CD4-positive, alpha-beta T cell (primary cell): ENCODE measurements at regions not wholly inside any gene's neighbourhood (a gene's known extent, or its start where the extent isn't known, plus 50 kb on each side); places are given as distances from the start of the nearest gene placed in this dataset.

Experiments used
- ATAC-seq: fragments of 200-7000 bp; cut with Tn5 transposase; one replicate; pipeline ENCODE4 v1.10.0; 2022; ENCODE audit warnings: mild to moderate bottlenecking; ENCODE audit not compliant: poor library complexity
- CTCF ChIA-PET: fragments of 350-600 bp; sonication (Branson Sonifier 250); formaldehyde crosslinking; loops from one replicate; lab custom pipeline; 2021; ENCODE audit warnings: antibody characterized with exemption, inconsistent platforms; lab: Charles Lee
- POLR2A ChIA-PET: fragments of 350-600 bp; sonication (Branson Sonifier 250); formaldehyde crosslinking; loops from one replicate; lab custom pipeline; 2021; ENCODE audit warnings: antibody characterized with exemption, inconsistent platforms; lab: Charles Lee
- DNase-seq, 14 experiments: peaks; one replicate each; pipeline ENCODE4 v3.0.0-alpha.2; 2013 to 2020; ENCODE audit warnings: mixed read lengths in 2 of 14
- H3K27ac ChIP-seq, 2 donors: one replicate each; pipeline versions ENCODE4 v1.5.1 to v1.7.0; 2013; ENCODE audit warnings: low read length in 2 of 2, low read depth in 1 of 2, mild to moderate bottlenecking in 1 of 2
- H3K27me3 ChIP-seq, 2 experiments: 1 replicate in 1 of 2; 2 replicates in 1 of 2; pipeline versions ENCODE4 v1.6.1 to v1.7.0; 2013; ENCODE audit warnings: low read length in 2 of 2, control low read depth in 1 of 2, mild to moderate bottlenecking in 1 of 2, moderate library complexity in 1 of 2; ENCODE audit not compliant: insufficient read depth in 2 of 2, control insufficient read depth in 1 of 2
- H3K36me3 ChIP-seq: one replicate; pipeline ENCODE4 v1.6.1; 2013; ENCODE audit warnings: low read length, control low read depth; ENCODE audit not compliant: insufficient read depth
- H3K4me1 ChIP-seq: one replicate; pipeline ENCODE4 v1.6.1; 2013; ENCODE audit warnings: low read length, control low read depth; ENCODE audit not compliant: insufficient read depth
- H3K4me3 ChIP-seq: one replicate; pipeline ENCODE4 v1.5.1; 2013; ENCODE audit warnings: mild to moderate bottlenecking, low read length, moderate library complexity
- H3K9me3 ChIP-seq, 2 experiments: 1 replicate in 1 of 2; 2 replicates in 1 of 2; pipeline versions ENCODE4 v1.6.1 to v1.7.0; 2013; ENCODE audit warnings: low read length in 2 of 2, mild to moderate bottlenecking in 2 of 2, control low read depth in 1 of 2, moderate library complexity in 1 of 2; ENCODE audit not compliant: control insufficient read depth in 1 of 2, insufficient read depth in 1 of 2
- H3K27ac Mint-ChIP-seq: one replicate; pipeline ENCODE4 v1.8.0; 2020; ENCODE audit warnings: mixed read lengths
- H3K27me3 Mint-ChIP-seq: one replicate; pipeline ENCODE4 v1.8.0; 2021; ENCODE audit warnings: mixed read lengths
- H3K36me3 Mint-ChIP-seq: one replicate; pipeline ENCODE4 v1.8.0; 2021; ENCODE audit warnings: low read depth, mixed read lengths
- H3K4me1 Mint-ChIP-seq: one replicate; pipeline ENCODE4 v1.8.0; 2021; ENCODE audit warnings: low read depth, mixed read lengths
- H3K4me3 Mint-ChIP-seq: one replicate; pipeline ENCODE4 v1.8.0; 2020; ENCODE audit warnings: mild to moderate bottlenecking, mixed read lengths
- H3K9me3 Mint-ChIP-seq: one replicate; pipeline ENCODE4 v1.8.0; 2020; ENCODE audit warnings: mixed read lengths
- intact Hi-C, 2 experiments: fragments of 100-400 bp; cut with DNase I in 1 of 2; cut with micrococcal nuclease in 1 of 2; formaldehyde crosslinking; loops; one replicate each; pipeline versions ENCODE4 v1.15.1 to v1.9.0; 2023 to 2025; cut with DNase I, micrococcal nuclease
- TF ChIP-seq, protein P1 (sequence below): fragments of 200-600 bp; IDR thresholded peaks from one replicate; pipeline ENCODE4 v1.8.0; 2022; ENCODE audit warnings: antibody characterized with exemption, mild to moderate bottlenecking

DNA sequence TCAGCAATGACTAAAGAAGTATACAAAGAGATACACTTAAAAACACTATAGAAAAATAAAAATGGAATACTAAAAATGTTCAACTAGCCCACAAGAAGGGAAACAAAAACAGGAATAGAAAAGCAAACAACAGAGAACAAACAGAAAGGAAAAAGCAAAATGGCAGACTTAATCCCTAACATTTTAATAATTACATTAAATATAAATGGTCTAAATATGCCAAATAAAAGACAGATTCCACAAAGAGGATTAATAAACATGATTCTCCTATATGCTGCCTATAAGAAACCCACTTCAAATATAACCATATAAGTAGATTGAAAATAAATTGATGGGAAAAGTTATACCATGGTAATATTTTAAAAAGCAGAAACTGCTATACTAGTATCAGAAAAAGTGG lies 83.5 kb upstream of the GPR45 start:
- H3K4me1 ChIP-seq: no peaks in the 10 kb centered on the region
- intact Hi-C loops: no loop called here
- no peak overlapping the region for H3K27ac ChIP-seq
- Mint-ChIP-seq H3K4me3 (no peak overlapping the region), H3K27ac (no peak overlapping the region), H3K36me3 (no peaks in the 10 kb centered on the region), H3K4me1 (no peaks in the 10 kb centered on the region), H3K9me3 (peaks cover 2% of the 10 kb centered on the region), H3K27me3 (peaks cover 30% of the 10 kb centered on the region)
- peaks cover 5% of the 10 kb centered on the region in 2 experiments for H3K9me3 ChIP-seq
- ATAC-seq (no peak), DNase-seq (no peak)
- ChIA-PET CTCF (no interaction called here), POLR2A (no interaction called here)
- peaks cover 5 to 7% of the 10 kb centered on the region in 2 experiments for H3K27me3 ChIP-seq
- H3K36me3 ChIP-seq: no peaks in the 10 kb centered on the region
- TF ChIP-seq, protein P1, sequence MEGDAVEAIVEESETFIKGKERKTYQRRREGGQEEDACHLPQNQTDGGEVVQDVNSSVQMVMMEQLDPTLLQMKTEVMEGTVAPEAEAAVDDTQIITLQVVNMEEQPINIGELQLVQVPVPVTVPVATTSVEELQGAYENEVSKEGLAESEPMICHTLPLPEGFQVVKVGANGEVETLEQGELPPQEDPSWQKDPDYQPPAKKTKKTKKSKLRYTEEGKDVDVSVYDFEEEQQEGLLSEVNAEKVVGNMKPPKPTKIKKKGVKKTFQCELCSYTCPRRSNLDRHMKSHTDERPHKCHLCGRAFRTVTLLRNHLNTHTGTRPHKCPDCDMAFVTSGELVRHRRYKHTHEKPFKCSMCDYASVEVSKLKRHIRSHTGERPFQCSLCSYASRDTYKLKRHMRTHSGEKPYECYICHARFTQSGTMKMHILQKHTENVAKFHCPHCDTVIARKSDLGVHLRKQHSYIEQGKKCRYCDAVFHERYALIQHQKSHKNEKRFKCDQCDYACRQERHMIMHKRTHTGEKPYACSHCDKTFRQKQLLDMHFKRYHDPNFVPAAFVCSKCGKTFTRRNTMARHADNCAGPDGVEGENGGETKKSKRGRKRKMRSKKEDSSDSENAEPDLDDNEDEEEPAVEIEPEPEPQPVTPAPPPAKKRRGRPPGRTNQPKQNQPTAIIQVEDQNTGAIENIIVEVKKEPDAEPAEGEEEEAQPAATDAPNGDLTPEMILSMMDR: no peak
- no peak overlapping the region for H3K4me3 ChIP-seq

DNA sequence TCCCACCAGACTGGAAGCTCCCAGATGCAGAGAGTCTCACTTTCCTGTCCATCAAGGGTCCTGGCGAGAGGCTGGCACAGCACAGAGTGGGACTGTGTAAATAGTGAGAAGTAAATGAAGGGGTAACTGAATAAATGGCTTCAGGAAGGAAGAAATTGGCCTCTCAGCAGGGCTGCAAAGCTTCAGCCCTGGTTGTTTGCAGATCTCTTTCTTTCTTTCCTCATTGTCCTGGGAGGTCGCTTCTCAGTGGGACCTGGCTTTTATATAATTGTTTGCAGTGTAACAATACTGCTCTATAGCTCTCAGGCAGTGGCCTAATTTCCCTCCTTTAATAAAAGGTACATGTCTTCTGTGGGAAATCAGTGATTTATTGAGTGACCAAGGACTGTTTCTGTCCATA lies 74.9 kb upstream of the GPR45 start:
- no peak overlapping the region for H3K4me3 Mint-ChIP-seq
- ChIA-PET POLR2A (no interaction called here), CTCF (no interaction called here)
- no peaks in the 10 kb centered on the region for H3K36me3 Mint-ChIP-seq
- peaks cover 25% of the 10 kb centered on the region for H3K27me3 Mint-ChIP-seq
- ATAC-seq (no peak), DNase-seq (no peak)
- no peak overlapping the region for H3K4me3 ChIP-seq
- no peaks in the 10 kb centered on the region for H3K4me1 Mint-ChIP-seq
- no peak overlapping the region for H3K27ac Mint-ChIP-seq
- no peak overlapping the region for H3K27ac ChIP-seq
- H3K9me3 ChIP-seq: peaks cover 5% of the 10 kb centered on the region in 2 experiments
- intact Hi-C loops: no loop called here
- H3K4me1 ChIP-seq: no peaks in the 10 kb centered on the region
- H3K9me3 Mint-ChIP-seq: no peaks in the 10 kb centered on the region
- TF ChIP-seq, protein P1: no peak
- H3K27me3 ChIP-seq: peaks cover 0 to 5% of the 10 kb centered on the region in 2 experiments
- H3K36me3 ChIP-seq: no peaks in the 10 kb centered on the region

DNA sequence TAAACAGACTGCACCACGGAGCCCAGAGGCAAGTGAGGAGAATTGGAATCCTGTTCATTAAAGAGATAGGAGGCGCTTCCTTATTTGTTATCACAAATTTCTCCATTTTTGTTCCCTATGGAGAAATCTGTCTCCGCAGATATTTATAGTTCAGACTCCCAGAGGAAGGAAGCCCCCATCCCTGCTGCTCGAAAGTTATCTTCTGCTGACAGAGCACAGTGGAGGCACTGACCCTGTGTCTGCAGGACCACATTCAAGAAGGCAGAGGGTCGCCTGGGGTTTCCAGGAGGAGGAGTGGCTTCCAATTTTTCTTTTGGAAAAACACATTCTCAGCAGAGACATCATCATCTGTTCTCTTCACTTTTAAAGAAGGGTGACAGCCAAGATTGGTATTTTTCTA lies 73.0 kb upstream of the GPR45 start:
- intact Hi-C loops: no loop called here
- Histone ChIP-seq H3K27ac (no peak overlapping the region), H3K9me3 (no peaks in the 10 kb centered on the region), H3K4me3 (no peak overlapping the region), H3K36me3 (no peaks in the 10 kb centered on the region), H3K4me1 (no peaks in the 10 kb centered on the region), H3K27me3 (peaks cover 0 to 7% of the 10 kb centered on the region in 2 experiments)
- H3K9me3 Mint-ChIP-seq: no peaks in the 10 kb centered on the region
- no peak for DNase-seq
- TF ChIP-seq, protein P1: no peak
- ATAC-seq: no peak
- H3K4me3 Mint-ChIP-seq: no peak overlapping the region
- no peaks in the 10 kb centered on the region for H3K36me3 Mint-ChIP-seq
- POLR2A ChIA-PET: no interaction called here
- CTCF ChIA-PET: no interaction called here
- no peaks in the 10 kb centered on the region for H3K4me1 Mint-ChIP-seq
- no peak overlapping the region for H3K27ac Mint-ChIP-seq
- peaks cover 33% of the 10 kb centered on the region for H3K27me3 Mint-ChIP-seq
